GM18858 (cell line): ENCODE measurements at regions not wholly inside any gene's neighbourhood (a gene's known extent, or its start where the extent isn't known, plus 50 kb on each side); places are given as distances from the start of the nearest gene placed in this dataset.
A peak's percentile ranks its signal among the peaks of the same experiment; 100 is the strongest.

Source experiments
- ATAC-seq: cut with Tn5 transposase; IDR thresholded peaks from one replicate; pipeline ENCODE4 v1.9.1; 2021; ENCODE audit not compliant: unreplicated experiment

- no peak for ATAC-seq
Observed at GRCh38 chr18:77505499-77505898, 255.9 kb downstream of the GALR1 start.

- no peak for ATAC-seq
Observed at GRCh38 chr18:77512152-77512551, 262.5 kb downstream of the GALR1 start.

- ATAC-seq = no peak
Observed at GRCh38 chr18:77517901-77518300, 268.3 kb downstream of the GALR1 start.

GRCh38 chr18:77520767-77521166, 271.1 kb downstream of the GALR1 start:
- no peak for ATAC-seq

- peak; percentile 42 for ATAC-seq
Observed at GRCh38 chr18:77522051-77522675, 272.5 kb downstream of the GALR1 start.

- ATAC-seq = no peak
Observed at GRCh38 chr18:77524909-77525308, 275.3 kb downstream of the GALR1 start.

- ATAC-seq = no peak
Observed at GRCh38 chr18:77526962-77527361, 277.3 kb downstream of the GALR1 start.

GRCh38 chr18:77528872-77529271, 279.2 kb downstream of the GALR1 start:
- no peak for ATAC-seq

GRCh38 chr18:77529492-77530176, 280.0 kb downstream of the GALR1 start:
- no peak for ATAC-seq

GRCh38 chr18:77530732-77531131, 281.1 kb downstream of the GALR1 start:
- ATAC-seq = no peak

GRCh38 chr18:77539860-77540259, 290.2 kb downstream of the GALR1 start:
- no peak for ATAC-seq

- no peak for ATAC-seq
Observed at GRCh38 chr18:77544792-77545191, 295.1 kb downstream of the GALR1 start.

- ATAC-seq = no peak
Observed at GRCh38 chr18:77547757-77548156, 298.1 kb downstream of the GALR1 start.

- ATAC-seq = no peak
Observed at GRCh38 chr18:77548790-77549420, 299.3 kb downstream of the GALR1 start.

- no peak for ATAC-seq
Observed at GRCh38 chr18:77550625-77551024, 301.0 kb downstream of the GALR1 start.

GRCh38 chr18:77551055-77551454, 301.4 kb downstream of the GALR1 start:
- no peak for ATAC-seq

- ATAC-seq = no peak
Observed at GRCh38 chr18:77552945-77553344, 303.3 kb downstream of the GALR1 start.

- no peak for ATAC-seq
Observed at GRCh38 chr18:77554061-77554460, 304.4 kb downstream of the GALR1 start.

- no peak for ATAC-seq
Observed at GRCh38 chr18:77557046-77557587, 307.5 kb downstream of the GALR1 start.

- ATAC-seq = no peak
Observed at GRCh38 chr18:77559274-77559910, 309.7 kb downstream of the GALR1 start.

- ATAC-seq = peak; percentile 86
Observed at GRCh38 chr18:77560341-77560992, 310.8 kb downstream of the GALR1 start.
